Hepatocyte (in vitro differentiated cells): ENCODE measurements at regions not wholly inside any gene's neighbourhood (a gene's known extent, or its start where the extent isn't known, plus 50 kb on each side); places are given as distances from the start of the nearest gene placed in this dataset.

ENCODE experiments used
- DNase-seq: peaks from one replicate; pipeline ENCODE4 v3.0.0-alpha.2; 2016; ENCODE audit warnings: low spot score
- H2AFZ ChIP-seq: fragments of 200-600 bp; sonication (generic); 2 replicates; pipeline ENCODE4 v1.6.0; 2016; ENCODE audit warnings: antibody characterized with exemption, mild to moderate bottlenecking
- H3K27ac ChIP-seq: fragments of 200-600 bp; sonication (generic); 2 replicates; pipeline ENCODE4 v1.5.1; 2016; ENCODE audit warnings: mild to moderate bottlenecking
- H3K27me3 ChIP-seq: fragments of 200-600 bp; sonication (generic); 2 replicates; pipeline ENCODE4 v1.6.1; 2016
- H3K36me3 ChIP-seq: fragments of 200-600 bp; sonication (generic); replicated peaks from 2 replicates; pipeline ENCODE4 v1.5.1; 2016; ENCODE audit warnings: low read depth; ENCODE audit not compliant: insufficient read depth
- H3K4me1 ChIP-seq: fragments of 200-600 bp; sonication (generic); 2 replicates; pipeline ENCODE4 v1.5.1; 2016; ENCODE audit warnings: mild to moderate bottlenecking, moderate library complexity; ENCODE audit not compliant: insufficient read depth
- H3K4me2 ChIP-seq: fragments of 200-600 bp; sonication (generic); 2 replicates; pipeline ENCODE4 v1.6.0; 2016
- H3K4me3 ChIP-seq: fragments of 200-600 bp; sonication (generic); 2 replicates; pipeline ENCODE4 v1.5.1; 2016; ENCODE audit warnings: mild to moderate bottlenecking
- H3K79me2 ChIP-seq: fragments of 200-600 bp; sonication (generic); 2 replicates; pipeline ENCODE4 v1.6.0; 2017; ENCODE audit warnings: mild to moderate bottlenecking
- H3K9me2 ChIP-seq: fragments of 200-600 bp; sonication (generic); replicated peaks from 2 replicates; pipeline ENCODE4 v1.6.0; 2017; ENCODE audit warnings: mild to moderate bottlenecking; ENCODE audit not compliant: insufficient read depth
- H3K9me3 ChIP-seq: fragments of 200-600 bp; sonication (generic); 2 replicates; pipeline ENCODE4 v1.5.1; 2016; ENCODE audit warnings: low read depth, mild to moderate bottlenecking
- H4K20me1 ChIP-seq: fragments of 200-600 bp; sonication (generic); 2 replicates; pipeline ENCODE4 v1.6.0; 2016; ENCODE audit warnings: mild to moderate bottlenecking; ENCODE audit not compliant: insufficient read depth, poor library complexity, severe bottlenecking
- CTCF ChIP-seq: fragments of 200-600 bp; sonication (generic); IDR thresholded peaks from 2 replicates; pipeline ENCODE4 v1.5.1; 2016; ENCODE audit warnings: antibody characterized with exemption, mild to moderate bottlenecking; ENCODE audit not compliant: poor library complexity
- EZH2 ChIP-seq: fragments of 200-600 bp; sonication (generic); IDR thresholded peaks from 2 replicates; pipeline ENCODE4 v1.6.1; 2016; ENCODE audit warnings: antibody characterized with exemption, mild to moderate bottlenecking, borderline replicate concordance
- EZH2phosphoT487 ChIP-seq: fragments of 200-600 bp; sonication (generic); IDR thresholded peaks from one replicate; pipeline ENCODE4 v1.6.1; 2018; ENCODE audit warnings: antibody characterized with exemption, mild to moderate bottlenecking, low read depth, moderate library complexity; ENCODE audit not compliant: unreplicated experiment, severe bottlenecking
- WGBS: methylation state at CpG from one replicate; pipeline ENCODE4 v1.1.6; 2016; ENCODE audit warnings: low lambda C conversion rate; ENCODE audit errors: missing lambda C conversion rate; 5-methylcytosine and 5-hydroxymethylcytosine counted together

DNA sequence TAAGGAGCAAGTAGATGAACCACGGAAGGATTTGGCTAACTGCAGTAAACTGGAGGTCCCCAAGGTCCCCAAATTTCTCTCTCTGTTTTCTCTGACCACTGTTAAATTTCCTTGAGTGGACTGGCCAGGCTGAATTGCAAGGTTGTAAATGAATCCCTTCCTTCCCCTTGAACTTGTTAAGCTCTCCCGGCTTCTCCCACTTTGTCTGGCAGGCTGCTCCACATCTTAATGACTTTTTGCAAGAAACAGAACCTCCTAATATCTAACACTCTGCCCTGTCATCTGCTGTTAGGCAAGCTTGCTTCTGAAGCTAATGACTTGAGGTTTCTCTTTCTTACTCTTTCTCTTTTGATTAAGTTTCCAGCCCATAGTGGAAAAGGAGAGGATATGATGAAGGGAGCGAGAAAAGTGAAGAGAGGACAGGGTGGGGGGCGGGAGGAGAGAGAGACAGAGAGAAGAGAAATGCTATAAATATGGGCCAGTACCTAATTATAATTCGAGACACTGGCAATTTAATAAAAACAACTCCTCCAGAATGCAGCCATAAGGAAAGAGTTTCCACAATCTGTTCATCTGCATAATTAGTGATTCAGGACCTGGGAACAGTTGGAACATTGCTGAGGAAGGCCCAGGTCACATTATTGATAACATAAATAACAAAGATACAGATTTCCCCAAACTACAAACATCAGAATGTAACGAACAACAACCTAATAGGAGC is 437.3 kb upstream of the MPDZ start:
- Histone ChIP-seq H4K20me1 (no peaks in the 10 kb centered on the region), H3K4me3 (no peak overlapping the region), H3K4me2 (no peak overlapping the region), H3K4me1 (peaks cover 17% of the 10 kb centered on the region), H3K79me2 (no peaks in the 10 kb centered on the region), H3K27me3 (no peaks in the 10 kb centered on the region), H3K9me3 (no peaks in the 10 kb centered on the region), H3K27ac (peak overlapping the region; percentile 2), H2AFZ (no peak overlapping the region), H3K9me2 (no peaks in the 10 kb centered on the region), H3K36me3 (no peaks in the 10 kb centered on the region)
- no peak for TF ChIP-seq EZH2
- no peak for TF ChIP-seq EZH2phosphoT487
- no peak for TF ChIP-seq CTCF
- DNase-seq, result no peak
- WGBS, result 66% methylated on average over 6 of the region's 6 CpGs

DNA sequence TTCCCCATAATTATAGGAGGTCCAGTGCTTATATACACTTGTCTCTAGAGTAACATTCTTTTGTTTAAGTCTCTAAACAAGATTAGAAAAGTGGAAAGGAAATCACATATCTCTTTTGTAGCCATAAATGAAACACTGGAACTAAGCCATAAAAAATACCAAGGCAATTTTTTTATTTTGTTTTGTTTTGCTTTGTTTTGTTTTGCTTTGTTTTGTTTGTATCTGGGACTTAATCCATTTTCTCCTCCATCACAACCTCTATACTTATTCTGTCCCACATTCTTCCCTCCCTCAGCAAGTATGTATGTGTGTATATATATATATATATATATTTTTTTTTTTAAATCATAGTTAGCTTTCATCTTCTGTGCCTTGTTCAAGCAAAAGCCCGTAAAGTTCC is 436.6 kb upstream of the MPDZ start:
- H3K79me2 ChIP-seq, result no peaks in the 10 kb centered on the region
- WGBS, result 47% methylated on average over 1 of the region's 1 CpG
- H3K27me3 ChIP-seq, result no peaks in the 10 kb centered on the region
- no peak overlapping the region for H3K4me3 ChIP-seq
- H3K9me3 ChIP-seq, result no peaks in the 10 kb centered on the region
- TF ChIP-seq EZH2, result no peak
- TF ChIP-seq CTCF, result no peak
- no peak for TF ChIP-seq EZH2phosphoT487
- H3K27ac ChIP-seq, result no peak overlapping the region
- no peaks in the 10 kb centered on the region for H3K36me3 ChIP-seq
- H3K4me2 ChIP-seq, result no peak overlapping the region
- H4K20me1 ChIP-seq, result no peaks in the 10 kb centered on the region
- H3K9me2 ChIP-seq, result no peaks in the 10 kb centered on the region
- H2AFZ ChIP-seq, result no peak overlapping the region
- H3K4me1 ChIP-seq, result peaks cover 17% of the 10 kb centered on the region
- no peak for DNase-seq

- Histone ChIP-seq H3K79me2 (no peaks in the 10 kb centered on the region), H3K4me1 (peaks cover 17% of the 10 kb centered on the region), H4K20me1 (no peaks in the 10 kb centered on the region), H3K27ac (no peak overlapping the region), H3K9me3 (no peaks in the 10 kb centered on the region), H3K4me2 (no peak overlapping the region), H3K9me2 (no peaks in the 10 kb centered on the region), H3K36me3 (no peaks in the 10 kb centered on the region), H3K27me3 (no peaks in the 10 kb centered on the region), H2AFZ (no peak overlapping the region), H3K4me3 (no peak overlapping the region)
- no peak for TF ChIP-seq EZH2
- no peak for TF ChIP-seq CTCF
- no peak for TF ChIP-seq EZH2phosphoT487
- WGBS, result 54% methylated on average over 1 of the region's 1 CpG
- no peak for DNase-seq
Observed at GRCh38 chr9:13715430-13715829, 435.9 kb upstream of the MPDZ start.
